ENCODE measurements at regions not wholly inside any gene's neighbourhood (a gene's known extent, or its start where the extent isn't known, plus 50 kb on each side); places are given as distances from the start of the nearest gene placed in this dataset.
"Not testable (repeated sequence)": the region's sequence is repeated elsewhere in the genome, so short reads cannot be mapped to it uniquely, and the experiment has no call there.

DNA sequence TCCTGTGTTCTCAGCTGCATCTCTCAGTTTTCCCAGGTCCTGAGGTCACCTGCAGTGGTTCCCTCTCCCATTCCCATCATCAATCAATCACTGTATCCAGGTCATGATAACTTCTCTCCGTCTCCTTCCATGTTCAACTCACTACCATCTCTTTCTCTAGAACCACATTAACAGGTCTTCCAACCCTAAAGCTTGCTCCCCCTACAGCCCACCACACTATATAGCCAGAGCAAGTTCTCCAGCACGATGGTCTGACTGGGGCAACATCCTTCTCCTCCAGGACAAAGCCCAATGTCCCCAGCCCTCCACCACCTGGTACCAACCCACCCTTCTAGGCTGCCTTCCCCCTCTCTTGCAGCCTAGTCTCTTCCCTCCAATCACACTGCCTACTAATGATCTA lies 241.6 kb downstream of the CDK5RAP2 start:
- DNase-seq (ENCODE audit: low spot score): no peak

DNA sequence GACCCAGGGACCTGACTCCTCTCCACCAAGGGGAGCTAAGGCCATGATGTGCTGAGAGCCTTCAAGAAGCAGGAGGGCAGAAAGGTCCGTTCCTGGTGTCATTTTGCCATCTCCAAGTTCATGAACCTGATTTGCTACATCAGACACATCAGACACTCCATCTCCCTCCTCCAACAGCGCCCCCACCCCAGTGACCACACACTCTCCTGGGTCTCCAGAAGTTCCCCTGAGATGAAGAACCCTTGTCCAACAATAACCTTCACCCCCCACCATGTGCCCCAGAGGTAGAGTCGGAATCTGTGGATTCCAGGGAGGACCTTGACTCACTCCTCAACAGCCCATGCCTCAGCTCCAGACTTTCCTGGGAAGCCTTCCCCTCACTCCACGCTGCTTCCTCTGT lies 242.8 kb downstream of the CDK5RAP2 start:
- no peak for DNase-seq (ENCODE audit: low spot score)

DNA sequence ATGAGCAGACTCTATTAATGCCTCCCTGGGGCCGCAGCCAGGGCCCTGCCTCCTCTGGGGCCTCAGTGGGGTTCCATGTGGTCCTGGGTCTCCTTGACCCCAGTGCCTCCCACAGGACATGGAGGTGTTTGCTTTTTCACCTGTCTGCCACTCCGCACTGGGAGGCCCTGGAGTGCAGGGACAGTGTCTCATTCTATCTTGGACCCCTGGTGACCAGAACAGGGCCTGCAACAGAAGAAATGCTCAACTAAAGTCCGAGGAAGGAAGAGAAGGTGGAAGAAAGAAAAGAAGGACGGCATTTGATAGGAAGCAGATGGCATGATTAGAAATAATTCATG lies 243.2 kb downstream of the CDK5RAP2 start:
- DNase-seq (ENCODE audit: low spot score): no peak

DNA sequence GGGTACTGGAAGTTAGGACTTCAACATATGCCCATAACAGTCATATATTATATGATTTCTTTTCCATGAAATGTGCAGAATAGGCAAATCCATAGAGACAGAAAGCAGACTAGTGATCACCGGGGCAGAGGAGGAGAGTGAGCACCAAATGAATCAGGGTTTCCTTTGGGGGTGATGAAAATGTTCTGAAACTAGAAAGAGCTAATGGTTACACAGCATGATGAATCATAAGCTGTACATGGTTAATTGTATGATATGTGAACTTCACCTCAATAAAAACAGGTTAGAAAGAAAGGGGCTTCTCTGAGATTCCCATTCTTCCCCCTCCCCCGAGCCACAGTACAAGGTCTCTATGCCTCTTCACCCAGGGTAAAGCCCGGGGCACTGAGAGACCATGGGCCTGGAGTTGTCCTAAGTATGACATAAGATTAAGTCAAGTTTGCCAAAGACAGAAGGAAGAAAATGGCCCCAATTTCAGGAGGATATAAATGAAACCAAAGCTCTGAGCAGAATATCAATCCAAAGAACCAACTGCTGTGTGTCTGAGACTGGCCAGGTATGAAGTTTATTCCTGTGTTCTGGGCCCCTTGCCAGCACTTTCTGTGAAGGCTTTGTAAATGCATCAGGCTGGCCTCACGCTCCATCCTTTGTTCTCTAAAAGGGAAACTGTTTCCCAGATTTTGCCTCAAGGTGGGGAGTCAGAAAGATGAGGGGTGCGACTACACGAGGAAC lies 243.8 kb downstream of the CDK5RAP2 start:
- DNase-seq (ENCODE audit: low spot score): no peak

DNA sequence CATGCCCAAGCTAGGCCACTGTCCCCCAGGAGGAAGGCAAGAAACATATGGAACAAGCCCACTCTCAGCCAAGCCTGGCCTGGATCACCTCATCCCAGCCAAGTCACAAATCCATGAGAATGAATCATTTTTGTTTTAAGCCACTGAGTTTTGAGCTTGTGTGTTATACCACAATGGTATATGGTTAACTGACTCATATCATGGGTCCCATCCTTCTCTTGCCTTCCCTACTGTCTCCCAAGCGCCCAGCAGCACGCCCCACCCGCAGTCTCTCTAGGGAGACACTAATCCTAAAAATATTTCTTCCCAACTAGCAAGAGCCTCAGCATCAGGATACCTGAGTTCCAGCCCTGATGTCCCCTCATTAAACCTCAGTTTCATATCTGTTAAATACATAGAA lies 248.1 kb downstream of the CDK5RAP2 start:
- DNase-seq (ENCODE audit: low spot score): no peak

DNA sequence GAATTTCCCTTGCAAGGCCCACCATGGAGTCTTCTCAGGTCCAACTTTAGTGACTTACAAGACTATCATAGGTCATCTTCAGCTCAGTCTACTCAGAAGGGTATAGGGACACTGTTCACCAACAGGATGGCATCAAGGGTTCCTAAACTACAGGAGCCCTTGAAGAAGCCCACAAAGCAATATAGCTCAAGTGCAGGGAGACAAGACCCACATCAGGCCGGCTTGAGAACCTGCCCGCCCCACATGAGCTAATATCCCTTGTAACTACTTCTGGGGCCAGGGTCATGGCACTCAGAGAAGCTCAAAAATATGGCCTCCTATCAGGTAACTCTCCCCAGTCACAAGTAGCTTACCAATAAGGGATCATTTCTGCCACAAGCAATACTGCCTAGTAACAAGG lies 249.9 kb downstream of the CDK5RAP2 start:
- DNase-seq (ENCODE audit: low spot score): no peak

DNA sequence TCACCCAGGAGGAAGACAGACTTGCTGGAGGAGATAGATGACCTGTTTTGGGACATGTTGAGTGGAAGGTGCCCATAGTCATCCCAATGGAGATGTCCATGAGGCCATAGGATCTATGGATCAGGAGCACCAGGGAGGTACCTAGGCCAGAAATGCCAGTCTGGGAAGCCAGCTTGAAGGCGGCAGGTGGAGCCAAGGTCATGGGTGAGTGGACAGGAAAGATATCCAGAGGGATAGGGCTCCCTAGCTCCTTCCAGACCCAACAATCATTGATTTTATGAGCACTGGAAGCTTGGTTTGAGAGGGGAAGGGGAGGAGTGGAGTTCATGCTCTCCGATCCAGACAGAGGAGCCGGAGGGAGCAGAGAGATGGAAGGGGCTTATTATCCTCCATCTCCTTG lies 252.6 kb downstream of the CDK5RAP2 start:
- no peak for DNase-seq (ENCODE audit: low spot score)

DNA sequence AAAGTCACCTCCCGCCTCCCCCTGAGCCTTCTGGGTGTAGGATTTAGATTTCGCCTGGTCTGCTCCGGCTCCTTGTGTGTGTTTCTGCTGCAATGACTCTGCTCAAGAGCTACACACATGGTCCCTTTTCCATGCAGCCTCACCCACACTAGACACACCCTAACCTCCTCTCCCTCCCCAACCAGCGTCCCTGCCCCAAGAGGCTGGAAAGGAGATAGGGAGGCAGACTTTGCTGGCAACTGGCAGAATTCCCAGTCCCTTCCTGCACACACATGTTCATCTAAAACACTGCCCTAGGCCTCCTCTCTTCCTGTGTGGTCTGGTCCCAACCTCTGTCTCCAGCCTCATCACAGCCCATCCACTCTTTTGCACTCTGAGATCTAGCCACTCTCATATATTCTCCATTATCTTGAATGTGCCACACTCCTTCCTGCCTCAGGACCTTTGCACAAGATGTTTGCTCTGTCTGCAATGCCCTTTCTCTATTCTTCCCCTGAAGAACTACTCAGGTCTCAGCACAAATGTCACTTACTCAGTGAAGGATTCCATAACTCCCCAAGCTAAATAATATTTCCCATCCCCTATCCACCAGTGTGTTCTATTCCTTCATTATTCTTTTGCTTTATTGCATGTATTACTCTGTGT lies 253.8 kb downstream of the CDK5RAP2 start:
- no peak for DNase-seq (ENCODE audit: low spot score)

DNA sequence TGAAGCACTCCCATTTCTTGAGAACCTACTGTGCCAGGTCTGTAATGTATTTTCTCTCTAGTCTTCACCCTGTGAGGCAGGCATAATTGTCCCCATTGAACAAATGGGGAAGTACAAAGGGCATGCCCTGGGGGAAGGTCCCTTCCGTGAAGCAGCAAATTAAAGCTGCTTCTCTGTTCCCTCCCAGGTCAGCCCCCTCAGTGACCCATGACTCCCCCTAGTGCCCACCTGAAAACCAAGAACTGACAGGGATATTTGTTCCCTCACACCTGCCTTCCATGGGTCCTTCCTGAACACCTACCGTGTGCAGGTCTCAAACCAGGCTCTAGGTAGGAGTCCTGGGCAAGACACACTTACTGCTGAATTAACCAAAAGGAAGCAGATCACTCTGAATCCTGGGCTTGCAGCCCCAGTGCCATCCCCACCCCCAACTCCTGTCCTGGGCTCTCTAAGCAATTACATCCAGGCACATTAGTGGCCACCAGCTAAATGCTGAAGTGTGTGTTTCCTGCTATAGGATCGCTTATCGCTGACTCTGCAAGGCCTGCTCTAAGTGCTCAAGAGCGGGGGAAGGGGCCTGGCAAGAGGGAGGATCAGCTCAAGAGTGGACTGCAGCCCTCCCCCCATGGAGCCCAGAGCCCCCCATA lies 254.8 kb downstream of the CDK5RAP2 start:
- no peak for DNase-seq (ENCODE audit: low spot score)

DNA sequence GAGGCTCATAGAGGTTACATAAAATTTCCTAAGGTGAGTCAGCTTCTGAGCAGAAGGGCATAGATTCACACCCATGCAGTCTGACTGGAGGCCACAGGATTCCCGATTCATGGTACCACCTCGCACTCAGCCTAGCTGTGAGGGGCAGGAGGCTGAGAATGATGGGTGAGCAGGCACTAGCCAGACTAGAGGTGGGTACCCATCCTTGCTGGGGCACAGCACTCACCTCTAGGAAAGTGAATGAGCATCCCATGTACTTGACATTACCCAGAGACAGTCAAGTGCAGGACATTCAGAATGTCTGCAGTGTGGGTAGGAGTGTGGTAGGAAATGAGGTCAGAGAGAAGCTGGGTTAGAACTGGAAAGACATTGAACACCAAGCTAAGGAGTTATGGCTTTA lies 255.5 kb downstream of the CDK5RAP2 start:
- no peak for DNase-seq (ENCODE audit: low spot score)

DNA sequence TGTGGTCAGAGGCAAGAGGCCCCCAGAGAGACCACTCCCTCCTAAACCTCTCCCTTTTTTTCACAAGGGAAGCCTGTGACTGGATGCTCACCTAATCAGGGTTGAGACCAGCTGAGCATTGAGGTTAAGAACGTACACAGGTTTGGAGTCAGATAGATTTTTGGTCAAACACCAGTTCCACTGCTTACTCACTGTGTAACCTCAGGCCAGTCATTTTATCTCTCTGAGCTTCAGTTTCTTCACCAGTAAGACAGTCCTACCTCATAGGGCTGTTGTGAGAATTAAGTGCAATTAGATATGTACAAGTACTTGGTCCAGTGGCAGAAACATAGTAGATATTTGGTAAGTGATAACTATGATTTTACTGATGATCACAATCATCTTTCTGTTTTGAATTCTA lies 256.8 kb downstream of the CDK5RAP2 start:
- DNase-seq (ENCODE audit: low spot score): no peak

DNA sequence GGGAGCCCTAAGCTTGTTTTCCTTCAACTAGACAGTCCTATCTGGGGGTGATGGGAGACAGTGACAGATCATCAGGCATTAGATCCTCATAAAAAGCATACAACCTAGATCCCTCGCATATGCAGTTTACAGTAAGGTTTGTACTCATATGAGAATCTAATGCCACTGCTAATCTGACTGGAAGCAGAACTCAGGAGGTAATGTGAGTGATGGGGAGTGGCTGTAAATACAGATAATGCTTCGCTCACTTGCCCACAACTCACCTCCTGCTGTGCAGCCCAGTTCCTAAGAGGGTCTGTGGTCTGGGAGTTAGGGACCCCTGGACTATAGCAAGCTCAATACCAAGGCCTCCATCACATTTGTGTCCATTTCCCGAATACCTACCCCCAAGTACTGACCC lies 260.5 kb downstream of the CDK5RAP2 start:
- no peak for DNase-seq (ENCODE audit: low spot score)

DNA sequence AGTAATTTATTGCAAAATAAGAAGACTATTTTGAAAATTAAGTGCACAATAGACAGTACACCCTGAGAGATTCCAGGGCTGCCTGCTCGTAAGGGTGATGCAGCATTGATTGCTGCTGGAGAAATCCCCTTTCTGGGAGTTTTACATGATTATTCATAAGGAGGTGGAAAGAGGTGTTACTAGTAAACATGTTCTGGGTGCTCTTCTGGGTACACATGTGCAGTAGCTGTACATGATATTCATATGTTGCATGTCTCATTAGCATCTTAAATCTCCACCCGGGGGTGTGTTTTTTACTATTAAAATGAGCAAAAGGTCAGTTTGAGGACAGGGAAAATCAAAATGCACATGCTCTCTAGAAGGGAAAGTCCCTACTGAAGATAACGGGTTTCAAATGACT lies 264.8 kb downstream of the CDK5RAP2 start:
- no peak for DNase-seq (ENCODE audit: low spot score)

DNA sequence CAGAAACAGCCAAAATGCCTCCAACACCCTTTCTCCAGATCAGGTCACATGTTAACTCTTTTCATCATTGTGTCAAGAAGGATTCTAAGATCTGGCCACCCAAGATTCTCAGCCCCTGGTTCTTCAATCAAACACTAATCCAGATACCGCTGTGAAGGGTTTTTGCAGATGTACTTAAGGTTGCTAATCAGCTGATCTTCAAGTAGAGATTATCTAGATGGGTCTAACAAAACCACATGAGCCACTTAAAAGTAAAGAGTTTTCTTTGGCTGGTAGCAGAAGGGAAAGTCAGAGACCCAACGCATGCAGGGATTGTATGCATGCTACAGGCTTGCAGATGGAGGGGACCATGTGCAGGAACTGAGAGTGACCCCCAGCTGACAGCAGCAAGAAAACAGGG lies 267.9 kb downstream of the CDK5RAP2 start:
- no peak for DNase-seq (ENCODE audit: low spot score)

DNA sequence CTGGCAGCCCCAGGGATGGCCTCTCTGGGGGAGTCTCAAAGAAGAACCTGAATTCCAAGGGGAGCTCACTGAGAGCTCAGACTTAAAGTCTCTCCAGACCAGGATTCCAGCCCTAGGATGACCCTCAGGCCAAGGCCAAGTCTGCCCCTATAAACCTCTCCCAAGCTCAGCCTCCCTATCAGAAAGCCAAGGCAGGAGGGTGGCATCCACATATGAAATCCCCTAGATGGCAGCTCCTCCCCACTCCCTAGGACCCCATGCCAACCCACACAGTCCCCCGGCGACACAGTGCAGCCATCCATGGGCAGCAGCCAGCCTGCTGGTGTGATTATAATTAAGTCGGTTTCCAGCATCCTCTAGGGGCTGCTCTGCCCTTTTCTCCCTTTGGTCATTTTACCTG lies 269.9 kb downstream of the CDK5RAP2 start:
- DNase-seq (ENCODE audit: low spot score): no peak

DNA sequence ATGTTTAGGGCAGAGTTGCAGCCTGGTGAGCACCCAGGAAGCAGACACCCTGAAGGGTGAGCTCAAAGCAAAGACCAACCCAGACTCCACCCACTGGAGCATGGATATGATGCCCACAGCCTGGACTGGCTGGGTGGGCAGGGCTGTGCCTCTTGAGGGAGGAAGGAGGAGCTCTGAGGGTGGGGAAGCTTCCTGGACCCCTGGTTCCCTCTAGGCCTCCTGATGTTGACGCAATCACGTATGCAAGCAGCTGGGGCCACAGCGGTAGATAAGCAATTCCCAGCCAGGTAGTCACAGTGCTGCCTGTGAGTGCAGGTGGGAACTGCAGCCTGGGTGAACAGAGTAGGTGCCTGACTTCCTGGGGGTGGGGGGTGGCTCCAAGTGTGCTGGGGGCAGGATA lies 271.5 kb downstream of the CDK5RAP2 start:
- DNase-seq (ENCODE audit: low spot score): no peak

DNA sequence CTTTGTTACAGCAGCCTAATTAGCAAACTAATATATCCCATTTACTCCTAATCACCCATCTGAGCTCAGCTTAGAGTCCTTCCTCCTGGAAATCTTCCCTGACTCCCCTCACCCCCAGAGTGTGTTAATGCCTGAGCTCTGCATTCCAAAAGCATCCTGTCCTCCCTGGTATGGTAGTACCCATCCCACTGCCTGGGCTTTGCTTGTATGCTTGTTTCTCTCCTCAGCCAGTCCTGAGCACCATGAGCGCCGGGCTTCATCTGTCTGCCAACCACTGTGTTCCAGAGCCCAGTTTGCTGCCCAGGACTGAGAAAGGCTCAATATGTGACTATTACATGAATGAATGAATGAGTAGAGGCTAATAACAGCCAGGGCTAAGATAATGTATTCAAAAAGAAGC lies 272.4 kb downstream of the CDK5RAP2 start:
- DNase-seq (ENCODE audit: low spot score): no peak

DNA sequence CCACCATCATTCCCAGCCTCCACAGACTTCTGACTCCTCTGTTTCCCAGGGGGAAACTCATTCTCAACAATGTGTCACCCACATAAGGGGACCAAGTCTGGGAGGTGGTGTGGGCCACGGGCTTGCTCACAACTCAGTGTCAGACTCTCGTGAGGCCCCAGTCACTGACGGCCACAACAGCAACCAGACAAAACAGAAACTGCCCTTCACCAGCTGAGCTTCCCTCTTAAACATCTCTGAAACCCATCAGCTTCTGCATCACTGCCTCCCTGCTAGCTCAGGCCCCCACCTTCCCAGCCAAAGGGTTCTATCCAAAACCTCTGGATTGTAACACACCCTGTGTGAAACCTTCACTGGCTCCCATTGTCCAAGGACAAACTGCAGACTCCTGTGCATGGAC lies 273.4 kb downstream of the CDK5RAP2 start:
- DNase-seq (ENCODE audit: low spot score): no peak

DNA sequence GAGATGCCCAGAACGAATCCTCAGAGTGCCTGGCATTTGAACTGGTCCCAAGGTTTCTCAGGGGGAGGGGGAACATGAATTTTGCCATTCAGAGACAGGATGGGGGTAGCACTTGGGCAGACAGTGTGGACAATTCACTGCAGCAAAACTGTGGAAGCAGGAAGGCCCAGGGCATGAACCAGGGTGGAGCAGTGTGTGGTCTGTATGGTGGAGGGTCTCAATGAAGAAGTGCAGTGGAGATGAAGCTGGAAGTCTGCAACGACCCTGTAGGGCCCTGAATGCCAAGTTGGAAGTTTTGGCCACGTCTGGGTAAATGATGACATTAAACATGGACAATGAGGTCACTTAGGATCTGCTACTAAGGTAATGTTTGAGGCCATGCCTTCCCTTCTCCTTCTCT lies 273.9 kb downstream of the CDK5RAP2 start:
- DNase-seq (ENCODE audit: low spot score): no peak

DNA sequence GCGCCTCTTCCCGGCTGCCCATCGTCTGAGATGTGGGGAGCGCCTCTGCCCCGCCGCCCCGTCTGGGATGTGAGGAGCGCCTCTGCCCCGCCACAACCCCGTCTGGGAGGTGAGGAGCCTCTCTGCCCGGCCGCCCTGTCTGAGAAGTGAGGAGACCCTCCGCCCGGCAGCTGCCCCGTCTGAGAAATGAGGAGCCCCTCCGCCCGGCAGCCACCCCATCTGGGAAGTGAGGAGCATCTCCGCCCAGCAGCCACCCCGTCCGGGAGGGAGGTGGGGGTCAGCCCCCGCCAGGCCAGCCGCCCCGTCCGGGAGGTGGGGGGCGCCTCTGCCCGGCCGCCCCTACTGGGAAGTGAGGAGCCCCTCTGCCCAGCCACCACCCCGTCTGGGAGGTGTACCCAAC lies 275.1 kb downstream of the CDK5RAP2 start:
- DNase-seq (ENCODE audit: low spot score): not testable (repeated sequence)

DNA sequence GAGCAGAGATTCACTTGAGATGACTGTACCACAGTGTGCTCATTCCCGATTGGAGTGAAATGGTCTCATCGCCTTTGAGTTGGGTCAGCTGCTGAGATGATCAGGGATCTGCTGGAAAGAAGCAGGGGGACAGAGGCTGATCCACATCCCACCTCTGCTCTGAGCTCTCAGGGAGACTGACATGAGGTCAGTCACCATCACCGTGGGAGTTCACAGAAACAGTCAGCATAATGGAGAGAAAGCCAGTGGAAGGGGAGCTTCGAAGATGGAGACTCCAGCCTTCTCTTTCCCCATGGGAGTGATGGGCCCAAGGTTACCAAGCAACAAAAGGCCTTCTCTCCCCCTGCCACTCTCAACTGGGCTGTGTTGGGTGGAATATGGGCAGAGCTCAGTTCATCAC lies 276.4 kb downstream of the CDK5RAP2 start:
- DNase-seq (ENCODE audit: low spot score): no peak

DNA sequence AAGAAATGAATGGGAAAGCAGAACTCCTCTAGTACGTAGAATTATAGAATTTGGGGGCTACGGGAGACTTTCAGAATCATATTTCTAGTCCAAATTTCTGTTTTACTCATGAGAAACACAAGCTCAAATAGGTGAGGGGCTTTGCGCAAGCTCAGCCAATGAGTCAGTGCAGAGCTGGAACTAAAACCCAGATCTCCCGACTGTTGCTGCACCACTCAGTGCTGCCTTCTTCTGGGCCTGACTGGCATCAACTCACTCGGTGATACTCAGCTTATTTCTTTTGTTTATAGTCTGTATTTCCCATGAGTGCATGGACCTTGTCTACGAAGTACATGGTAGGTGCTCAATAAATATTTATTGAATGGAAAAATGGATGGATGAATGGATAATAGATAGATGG lies 280.2 kb downstream of the CDK5RAP2 start:
- no peak for DNase-seq (ENCODE audit: low spot score)

DNA sequence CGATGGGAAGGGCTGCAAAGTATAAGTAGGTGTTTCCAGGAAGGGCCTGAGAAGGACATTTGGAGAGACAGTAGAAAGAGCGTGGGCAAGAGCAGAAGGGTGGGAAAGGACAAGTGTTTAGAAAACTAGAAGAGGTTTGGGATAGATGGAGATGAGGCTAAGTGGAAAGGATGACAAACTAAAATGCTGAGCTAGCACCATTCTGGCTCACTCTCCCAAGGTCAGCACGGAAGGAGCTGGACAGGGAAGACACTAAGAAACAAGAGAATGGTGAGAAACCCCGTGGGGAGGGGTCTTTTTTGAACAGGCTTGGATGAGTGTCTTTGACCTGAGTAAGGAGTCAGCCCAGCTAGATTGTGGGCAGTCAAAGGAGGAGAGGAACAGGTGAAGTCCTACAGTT lies 286.0 kb downstream of the CDK5RAP2 start:
- DNase-seq (ENCODE audit: low spot score): no peak

DNA sequence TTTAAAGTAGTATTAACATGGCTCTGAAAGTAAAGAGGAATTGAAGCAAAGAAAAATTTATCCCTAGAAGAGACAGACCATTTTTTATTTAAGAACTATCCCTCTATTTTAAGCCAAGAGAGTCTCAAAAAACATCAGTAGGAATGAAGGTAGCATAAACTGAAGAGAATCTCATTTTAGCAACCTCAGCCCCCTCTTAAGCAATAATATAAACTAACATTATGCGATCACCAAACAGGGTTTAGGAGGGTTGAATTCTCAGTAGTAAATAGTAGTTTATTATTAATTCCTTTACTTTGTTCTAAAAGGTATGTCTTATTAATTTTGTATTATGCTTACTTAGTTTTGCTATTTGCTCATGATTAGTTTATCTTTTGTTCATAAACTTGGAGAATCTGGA lies 287.4 kb downstream of the CDK5RAP2 start:
- no peak for DNase-seq (ENCODE audit: low spot score)
